MCF 10A (cell line): ENCODE measurements at regions not wholly inside any gene's neighbourhood (a gene's known extent, or its start where the extent isn't known, plus 50 kb on each side); places are given as distances from the start of the nearest gene placed in this dataset.

ENCODE experiments used
- BruUV-seq: library from RNA; stranded (reverse); fragments of 400-500 nt; replicated peaks from 2 replicates; lab custom pipeline; 2021; lab: Mats Ljungman, UMichigan
- CTCF ChIA-PET: fragments of 300-600 bp; sonication (Branson Sonifier 250); formaldehyde crosslinking; extraction: SDS; loops from one replicate; lab custom pipeline; 2021; ENCODE audit warnings: antibody characterized with exemption, inconsistent platforms; lab: Yijun Ruan, JAX
- POLR2A ChIA-PET: fragments of 300-600, 350-650 bp; sonication (Branson Sonifier 250); formaldehyde crosslinking; extraction: SDS; loops from one replicate; lab custom pipeline; 2020; ENCODE audit warnings: antibody characterized with exemption, inconsistent platforms; lab: Yijun Ruan, JAX
- DNase-seq: peaks from one replicate; pipeline ENCODE4 v3.0.0-alpha.2; 2018; ENCODE audit not compliant: unreplicated experiment
- H3K27ac Mint-ChIP-seq: one replicate; pipeline ENCODE4 v1.8.0; 2022; ENCODE audit warnings: mild to moderate bottlenecking, low read depth, mixed read lengths; ENCODE audit not compliant: unreplicated experiment
- H3K27me3 Mint-ChIP-seq: one replicate; pipeline ENCODE4 v1.8.0; 2022; ENCODE audit warnings: mixed read lengths; ENCODE audit not compliant: insufficient read depth, unreplicated experiment
- H3K36me3 Mint-ChIP-seq: one replicate; pipeline ENCODE4 v1.8.0; 2022; ENCODE audit warnings: mild to moderate bottlenecking, moderate library complexity, mixed read lengths; ENCODE audit not compliant: insufficient read depth, unreplicated experiment
- H3K4me1 Mint-ChIP-seq: one replicate; pipeline ENCODE4 v1.8.0; 2022; ENCODE audit warnings: mixed read lengths; ENCODE audit not compliant: insufficient read depth, unreplicated experiment
- H3K4me3 Mint-ChIP-seq: one replicate; pipeline ENCODE4 v1.8.0; 2022; ENCODE audit warnings: mild to moderate bottlenecking, moderate library complexity, mixed read lengths; ENCODE audit not compliant: unreplicated experiment
- H3K9me3 Mint-ChIP-seq: one replicate; pipeline ENCODE4 v1.8.0; 2022; ENCODE audit warnings: mixed read lengths; ENCODE audit not compliant: unreplicated experiment
- CTCF ChIP-seq: fragments of 200-600 bp; IDR thresholded peaks from one replicate; pipeline ENCODE4 v1.8.0; 2022; ENCODE audit warnings: antibody characterized with exemption, mild to moderate bottlenecking; ENCODE audit not compliant: unreplicated experiment
- intact Hi-C: fragments of 100-400 bp; cut with micrococcal nuclease; formaldehyde crosslinking; loops from 2 replicates; pipeline ENCODE4 v1.14.1; 2022

GRCh38 chr17:79363552-79364275, 247.1 kb downstream of the RBFOX3 start:
- H3K4me3 Mint-ChIP-seq: no peak overlapping the region
- DNase-seq: no peak
- no peaks in the 10 kb centered on the region for H3K4me1 Mint-ChIP-seq
- peaks cover 100% of the 10 kb centered on the region for H3K27me3 Mint-ChIP-seq
- ChIA-PET POLR2A (no interaction called here), CTCF (interaction anchor here (0.6 kb wide), 1 partner anchor 318 kb away, joined by 3 read pairs; no protein-coding TSS in a partner anchor)
- no peaks in the 10 kb centered on the region for H3K9me3 Mint-ChIP-seq
- no TSS peak for BruUV-seq
- no peaks in the 10 kb centered on the region for H3K36me3 Mint-ChIP-seq
- intact Hi-C loops: no loop called here
- TF ChIP-seq CTCF: no peak
- H3K27ac Mint-ChIP-seq: no peak overlapping the region

DNA sequence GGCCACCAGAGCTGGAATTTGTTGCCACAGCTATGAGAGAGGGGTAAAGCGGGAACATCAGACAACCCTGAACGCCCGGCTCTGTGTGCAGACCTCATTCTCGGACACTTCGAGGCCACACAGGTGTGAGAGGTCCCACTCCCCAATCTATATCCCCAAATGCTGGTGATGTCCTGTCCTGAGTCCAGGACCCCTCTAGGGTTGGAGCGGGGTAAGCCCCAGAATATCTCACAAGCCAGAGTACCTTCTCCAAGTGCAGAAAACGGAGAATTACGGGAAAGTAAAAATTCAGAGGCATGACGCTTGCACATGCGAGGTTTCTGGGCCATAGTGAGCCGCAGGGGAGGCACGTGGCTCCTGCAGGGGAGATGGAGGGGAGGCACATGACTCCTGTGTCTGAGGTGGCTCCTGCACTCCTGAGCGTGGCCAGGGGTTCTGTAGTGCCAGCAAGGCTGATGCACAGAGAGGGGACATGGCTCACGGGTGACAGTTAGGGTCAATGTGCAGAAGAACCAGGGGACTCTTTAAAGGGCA, 248.0 kb downstream of the RBFOX3 start:
- intact Hi-C loops: no loop called here
- Mint-ChIP-seq H3K27ac (no peak overlapping the region), H3K4me1 (no peaks in the 10 kb centered on the region), H3K9me3 (no peaks in the 10 kb centered on the region), H3K36me3 (no peaks in the 10 kb centered on the region), H3K4me3 (no peak overlapping the region), H3K27me3 (peaks cover 100% of the 10 kb centered on the region)
- CTCF ChIA-PET: no interaction called here
- DNase-seq: no peak
- no TSS peak for BruUV-seq
- POLR2A ChIA-PET: no interaction called here
- TF ChIP-seq CTCF: no peak

DNA sequence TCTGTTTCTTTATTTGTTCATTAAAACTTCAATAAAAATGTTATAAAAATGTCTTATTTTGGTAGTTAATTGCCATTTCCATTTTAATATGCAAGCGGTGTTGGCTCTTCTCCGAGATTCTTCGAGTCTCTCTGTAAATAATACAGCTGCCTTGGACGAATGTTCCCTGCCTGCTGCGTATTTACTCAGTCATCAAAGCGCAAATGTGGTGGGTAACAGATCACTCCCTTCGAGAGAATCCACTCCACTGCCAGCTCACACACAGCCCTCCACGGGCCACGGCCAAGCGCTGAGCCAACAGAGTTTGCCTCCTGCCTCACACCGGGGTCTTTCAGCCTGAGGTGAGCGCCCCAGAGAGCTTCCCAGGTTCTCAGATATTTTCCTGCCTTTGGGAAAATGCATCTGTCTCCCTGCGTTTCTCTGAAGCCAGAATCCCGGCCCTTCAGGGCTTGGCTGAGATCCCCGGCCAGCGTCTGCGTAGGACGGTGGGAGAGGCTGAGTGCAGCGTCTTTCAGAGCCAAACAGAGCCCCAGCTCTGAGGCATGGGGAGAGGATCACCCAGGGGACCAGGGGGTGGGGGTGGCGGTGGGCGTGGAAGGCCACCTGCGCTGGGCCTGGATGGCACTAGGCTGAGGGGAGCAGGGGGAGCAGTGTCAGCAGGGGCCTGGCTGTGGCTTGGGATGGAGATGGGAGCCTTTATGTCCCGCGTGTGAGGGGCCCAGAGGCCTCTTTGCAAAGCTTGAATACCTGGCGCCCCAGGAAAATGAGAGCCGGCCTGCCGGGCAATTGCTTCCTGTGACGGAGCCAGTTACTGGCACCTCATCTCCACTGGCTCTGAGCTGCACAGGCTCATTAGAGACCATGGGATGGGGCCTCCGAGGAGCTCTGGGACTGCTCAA, 248.7 kb downstream of the RBFOX3 start:
- no peaks in the 10 kb centered on the region for H3K4me1 Mint-ChIP-seq
- POLR2A ChIA-PET: no interaction called here
- intact Hi-C loops: no loop called here
- no peak for DNase-seq
- no peak overlapping the region for H3K27ac Mint-ChIP-seq
- no TSS peak for BruUV-seq
- no peak overlapping the region for H3K4me3 Mint-ChIP-seq
- TF ChIP-seq CTCF: no peak
- CTCF ChIA-PET: no interaction called here
- H3K27me3 Mint-ChIP-seq: peaks cover 98% of the 10 kb centered on the region
- H3K36me3 Mint-ChIP-seq: no peaks in the 10 kb centered on the region
- no peaks in the 10 kb centered on the region for H3K9me3 Mint-ChIP-seq

DNA sequence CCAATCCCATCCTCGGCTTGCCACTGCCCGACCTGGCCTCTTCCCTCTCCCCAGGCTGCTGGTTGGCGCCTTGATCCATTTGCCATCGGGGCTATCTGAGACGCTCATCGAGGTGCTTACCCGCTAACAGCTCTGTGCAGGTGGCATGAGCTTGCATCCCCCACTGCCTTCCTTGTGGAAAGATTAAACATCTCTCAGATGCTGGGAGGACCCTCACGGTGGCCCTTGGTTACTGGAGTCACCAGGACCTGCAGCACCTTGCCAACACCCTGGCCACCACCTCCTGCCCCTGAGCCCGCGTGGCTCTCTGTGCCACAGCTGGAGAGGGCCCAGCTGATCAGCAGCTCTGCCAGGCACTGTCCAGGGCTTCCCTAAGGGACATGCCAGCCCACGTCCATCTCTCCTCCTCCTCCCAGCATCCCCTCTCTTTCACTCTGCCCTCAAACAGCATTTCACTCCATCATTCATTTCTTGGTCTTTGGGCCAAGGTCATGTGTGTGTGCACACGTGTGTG, 249.6 kb downstream of the RBFOX3 start:
- Mint-ChIP-seq H3K4me1 (no peaks in the 10 kb centered on the region), H3K36me3 (no peaks in the 10 kb centered on the region), H3K27ac (no peak overlapping the region), H3K9me3 (no peaks in the 10 kb centered on the region), H3K27me3 (peaks cover 98% of the 10 kb centered on the region), H3K4me3 (no peak overlapping the region)
- BruUV-seq: no TSS peak
- TF ChIP-seq CTCF: no peak
- no peak for DNase-seq
- POLR2A ChIA-PET: no interaction called here
- CTCF ChIA-PET: no interaction called here
- intact Hi-C loops: no loop called here
